HFF-Myc (cell line): ENCODE measurements at regions not wholly inside any gene's neighbourhood (a gene's known extent, or its start where the extent isn't known, plus 50 kb on each side); places are given as distances from the start of the nearest gene placed in this dataset.

Experiments used
- DNase-seq: peaks from one replicate; pipeline ENCODE4 v3.0.0-alpha.2; 2011; ENCODE audit warnings: low read depth; ENCODE audit errors: extremely low read depth
- H3K4me3 ChIP-seq: replicated peaks from 2 replicates; pipeline ENCODE4 v1.5.1; 2011; ENCODE audit warnings: low read depth, mild to moderate bottlenecking, control low read depth, low read length
- CTCF ChIP-seq: IDR thresholded peaks from 2 replicates; pipeline ENCODE4 v1.5.1; 2012; ENCODE audit warnings: mild to moderate bottlenecking, low read depth, low read length, control low read depth; ENCODE audit errors: missing control alignments

GRCh38 chr4:116952530-116953136 is 132.7 kb downstream of the TRAM1L1 start:
- H3K4me3 ChIP-seq: no peak overlapping the region
- no peak for DNase-seq
- TF ChIP-seq CTCF: no peak

GRCh38 chr4:116949856-116950255 is 135.5 kb downstream of the TRAM1L1 start:
- no peak for TF ChIP-seq CTCF
- no peak overlapping the region for H3K4me3 ChIP-seq
- no peak for DNase-seq

- no peak for TF ChIP-seq CTCF
- no peak for DNase-seq
- H3K4me3 ChIP-seq: no peak overlapping the region
Observed at GRCh38 chr4:116942315-116942714, 143.1 kb downstream of the TRAM1L1 start.

GRCh38 chr4:116930329-116930728 is 155.0 kb downstream of the TRAM1L1 start:
- no peak for TF ChIP-seq CTCF
- DNase-seq: no peak
- no peak overlapping the region for H3K4me3 ChIP-seq

- no peak for DNase-seq
- TF ChIP-seq CTCF: no peak
- H3K4me3 ChIP-seq: no peak overlapping the region
Observed at GRCh38 chr4:116926631-116927295, 158.6 kb downstream of the TRAM1L1 start.

DNA sequence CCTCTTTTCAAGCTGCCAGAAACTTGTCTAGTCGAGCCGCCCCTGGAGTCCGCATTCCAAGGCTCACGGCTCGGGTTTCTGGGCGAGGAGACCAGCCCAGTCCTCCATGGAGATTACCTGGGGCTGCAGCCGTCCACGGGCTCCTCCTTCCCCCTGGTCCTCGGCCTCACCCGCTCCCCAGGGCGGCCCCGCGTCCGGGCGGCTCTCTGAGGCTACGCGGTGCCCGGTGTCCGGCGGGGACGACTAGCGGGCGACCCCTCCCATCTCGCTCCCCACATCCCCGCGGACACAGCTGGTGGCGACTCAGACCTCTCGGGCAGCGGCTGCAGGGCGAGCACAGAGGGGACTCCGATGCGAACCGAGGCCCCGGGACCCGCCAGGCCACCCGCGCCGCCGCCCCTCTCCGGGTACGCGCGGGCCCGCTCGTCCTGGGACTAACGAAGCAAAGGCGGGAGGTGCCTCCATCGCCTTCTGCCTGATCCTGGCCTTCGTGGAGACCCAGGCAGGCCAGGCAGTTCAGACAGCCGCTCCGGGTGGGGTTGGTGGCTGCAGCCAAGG is 159.4 kb downstream of the TRAM1L1 start:
- no peak for TF ChIP-seq CTCF
- no peak overlapping the region for H3K4me3 ChIP-seq
- DNase-seq: no peak
